Fibroblast of skin of right biceps (primary cell): ENCODE measurements at regions not wholly inside any gene's neighbourhood (a gene's known extent, or its start where the extent isn't known, plus 50 kb on each side); places are given as distances from the start of the nearest gene placed in this dataset.
A peak's percentile ranks its signal among the peaks of the same experiment; 100 is the strongest.
"Not testable (repeated sequence)": the region's sequence is repeated elsewhere in the genome, so short reads cannot be mapped to it uniquely, and the experiment has no call there.

Experiments used
- DNase-seq: peaks from one replicate; pipeline ENCODE4 v3.0.0-alpha.2; 2013

- DNase-seq, result no peak
Observed at GRCh38 chr1:164337394-164337793, 221.6 kb upstream of the PBX1 start.

- peak; percentile 4 for DNase-seq
Observed at GRCh38 chr1:164337885-164338284, 221.1 kb upstream of the PBX1 start.

DNA sequence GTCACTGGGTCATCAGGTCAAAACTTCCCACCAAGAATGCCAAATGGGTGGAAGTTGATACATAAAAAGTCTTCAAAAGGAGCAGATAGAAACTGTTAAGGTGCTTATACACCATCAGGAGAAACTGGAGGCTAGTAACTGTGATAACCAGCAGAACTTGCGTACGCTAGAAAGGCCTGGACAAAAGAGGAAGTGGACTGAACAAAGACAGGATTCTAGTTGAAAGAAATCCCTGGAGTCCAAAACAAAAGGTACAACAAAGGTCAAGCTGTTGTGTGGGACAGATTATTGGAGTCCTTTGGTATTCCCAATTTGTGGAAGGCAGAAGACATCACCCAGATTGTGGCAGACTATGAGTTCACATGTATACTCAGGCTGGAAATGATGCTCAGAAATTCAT is 215.8 kb upstream of the PBX1 start:
- no peak for DNase-seq

DNA sequence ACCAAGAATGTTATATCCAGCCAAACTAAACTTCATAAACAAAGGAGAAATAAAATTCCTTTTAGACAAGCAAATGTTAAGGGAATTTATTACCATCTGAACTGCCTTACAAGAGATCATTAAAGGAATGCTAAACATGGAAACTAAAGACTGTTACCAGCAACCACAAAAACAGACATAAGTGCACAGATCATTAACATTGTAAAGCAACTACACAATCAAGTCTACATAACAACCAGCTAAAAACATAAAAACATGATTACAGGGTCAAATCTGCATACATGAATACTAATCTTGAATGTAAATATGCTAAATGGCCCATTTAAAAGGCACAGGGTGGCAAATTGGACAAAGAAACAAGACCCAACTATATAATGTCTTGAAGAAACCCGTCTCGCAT is 211.0 kb upstream of the PBX1 start:
- no peak for DNase-seq

GRCh38 chr1:164356511-164356910 is 202.5 kb upstream of the PBX1 start:
- no peak for DNase-seq

- DNase-seq, result no peak
Observed at GRCh38 chr1:164360265-164360664, 198.7 kb upstream of the PBX1 start.

GRCh38 chr1:164361927-164362326 is 197.1 kb upstream of the PBX1 start:
- DNase-seq, result no peak

- DNase-seq, result no peak
Observed at GRCh38 chr1:164363980-164364379, 195.0 kb upstream of the PBX1 start.

GRCh38 chr1:164366014-164366413 is 193.0 kb upstream of the PBX1 start:
- DNase-seq, result no peak

DNA sequence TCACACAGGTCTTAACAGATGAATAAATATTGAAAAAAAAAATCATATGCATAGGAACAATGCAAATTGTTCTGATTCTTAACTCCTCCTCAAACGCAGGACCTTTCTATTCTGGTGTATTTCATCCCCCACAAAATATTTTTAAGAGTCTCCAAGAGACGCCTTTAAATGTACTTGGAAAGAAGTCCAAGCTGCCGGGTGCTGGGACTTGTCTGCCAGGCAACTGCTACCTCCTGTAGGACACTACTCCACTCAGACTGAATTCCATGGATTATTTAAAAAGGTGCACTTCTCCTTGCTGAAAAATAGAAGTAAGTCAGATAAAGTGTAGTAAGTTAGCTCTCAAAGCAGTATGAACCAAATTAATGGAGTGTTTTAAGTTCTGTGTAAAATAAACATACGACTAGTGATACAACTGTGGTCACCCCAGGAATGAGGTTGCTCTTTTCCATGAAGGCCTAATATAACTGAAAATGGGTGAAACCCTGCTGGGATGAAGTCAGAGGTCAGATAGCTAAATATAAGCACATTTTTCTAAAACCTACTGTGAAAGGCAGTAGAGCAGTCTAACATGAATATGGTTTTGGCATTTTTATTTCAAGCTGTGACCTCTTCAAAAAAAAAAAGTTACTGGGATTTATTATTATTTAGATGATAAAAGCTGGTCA is 189.2 kb upstream of the PBX1 start:
- no peak for DNase-seq

- DNase-seq, result peak; percentile 87
Observed at GRCh38 chr1:164380893-164381292, 178.1 kb upstream of the PBX1 start.

DNA sequence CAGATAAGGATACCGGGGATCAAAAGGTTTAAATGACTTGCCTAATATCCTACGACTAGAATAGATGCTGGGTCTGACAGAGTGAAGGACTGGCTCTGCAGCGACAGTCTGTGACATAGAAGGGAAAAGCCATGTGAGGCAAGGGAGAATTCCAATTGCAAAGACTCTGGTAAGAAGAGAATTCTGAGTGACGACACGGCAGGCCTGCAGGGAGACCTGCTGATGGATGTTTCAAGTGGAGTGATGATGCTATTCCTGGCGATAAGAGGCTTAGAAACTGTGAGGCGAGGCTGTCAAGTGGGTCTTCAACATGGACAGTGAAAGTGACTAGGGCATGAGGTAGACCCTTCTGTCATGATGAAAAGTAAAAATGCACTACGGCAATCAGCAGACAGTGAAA is 176.6 kb upstream of the PBX1 start:
- DNase-seq, result no peak

DNA sequence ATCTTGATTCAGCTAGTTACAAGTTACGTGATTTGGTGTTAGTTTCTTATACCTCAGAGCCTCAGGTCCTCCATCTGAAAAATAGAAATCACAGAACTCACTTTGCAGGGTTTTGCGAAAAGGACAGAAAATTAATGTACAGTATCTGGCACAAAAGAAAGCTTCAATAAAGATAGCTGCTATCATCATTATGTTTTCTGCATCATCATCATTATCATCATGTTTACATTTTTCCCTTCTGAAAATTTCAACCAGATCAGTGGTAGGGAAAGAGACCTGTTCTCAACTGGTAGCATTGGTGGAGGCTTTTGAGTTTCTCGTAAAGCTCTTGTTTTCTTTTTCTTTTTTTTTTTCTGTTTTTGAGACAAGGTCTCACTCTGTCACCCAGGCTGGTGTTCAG is 174.7 kb upstream of the PBX1 start:
- no peak for DNase-seq

DNA sequence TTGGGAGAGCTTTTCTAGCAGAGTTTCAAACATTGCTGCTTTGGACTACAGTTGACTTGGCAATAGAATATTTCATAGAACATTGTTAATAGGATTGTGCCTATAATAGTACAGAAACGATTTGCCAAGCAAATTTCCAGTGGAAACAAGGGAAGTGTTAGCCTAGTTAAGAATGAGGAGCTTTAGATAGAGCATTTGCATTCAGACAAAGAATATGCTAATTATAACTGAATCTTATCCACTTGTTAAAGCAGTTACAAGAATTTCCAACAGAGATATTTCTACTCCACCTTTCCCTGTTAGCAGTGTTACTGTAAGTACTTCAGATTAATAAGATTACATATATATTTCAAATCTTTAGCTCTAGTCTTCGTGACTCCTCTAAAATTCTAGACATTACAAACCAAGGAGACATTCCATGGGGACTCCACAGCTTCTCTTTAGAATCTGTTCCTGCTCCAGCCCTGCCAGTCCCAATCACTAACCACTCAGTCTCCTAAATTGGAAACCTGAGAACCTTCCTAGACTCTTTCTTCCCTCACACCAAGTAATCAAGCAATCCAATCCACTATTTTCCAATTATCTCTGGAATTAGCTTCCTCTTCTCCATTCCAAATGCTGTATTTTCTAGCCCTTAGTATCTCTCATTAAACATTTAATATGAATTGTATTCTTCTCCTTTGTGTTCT is 141.8 kb upstream of the PBX1 start:
- no peak for DNase-seq

DNA sequence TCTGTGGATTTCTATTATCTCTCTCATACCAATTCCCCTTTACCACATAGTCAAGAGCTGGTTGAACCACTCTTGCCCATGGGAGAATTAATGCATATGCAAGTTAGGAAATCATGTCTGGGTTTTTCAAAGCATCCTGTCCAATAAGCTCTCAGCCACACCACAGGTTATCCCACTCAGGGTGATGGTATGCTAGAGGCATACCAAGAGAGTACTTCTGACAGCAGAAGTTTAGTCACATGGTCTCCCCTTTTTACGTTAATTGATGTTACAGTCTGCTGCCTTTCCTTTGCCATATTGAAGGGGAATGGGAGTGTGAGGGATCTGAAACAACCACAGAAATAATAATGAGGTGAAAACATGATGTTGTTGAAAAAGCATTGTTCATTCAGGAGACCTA is 135.8 kb upstream of the PBX1 start:
- peak; percentile 36 for DNase-seq

DNA sequence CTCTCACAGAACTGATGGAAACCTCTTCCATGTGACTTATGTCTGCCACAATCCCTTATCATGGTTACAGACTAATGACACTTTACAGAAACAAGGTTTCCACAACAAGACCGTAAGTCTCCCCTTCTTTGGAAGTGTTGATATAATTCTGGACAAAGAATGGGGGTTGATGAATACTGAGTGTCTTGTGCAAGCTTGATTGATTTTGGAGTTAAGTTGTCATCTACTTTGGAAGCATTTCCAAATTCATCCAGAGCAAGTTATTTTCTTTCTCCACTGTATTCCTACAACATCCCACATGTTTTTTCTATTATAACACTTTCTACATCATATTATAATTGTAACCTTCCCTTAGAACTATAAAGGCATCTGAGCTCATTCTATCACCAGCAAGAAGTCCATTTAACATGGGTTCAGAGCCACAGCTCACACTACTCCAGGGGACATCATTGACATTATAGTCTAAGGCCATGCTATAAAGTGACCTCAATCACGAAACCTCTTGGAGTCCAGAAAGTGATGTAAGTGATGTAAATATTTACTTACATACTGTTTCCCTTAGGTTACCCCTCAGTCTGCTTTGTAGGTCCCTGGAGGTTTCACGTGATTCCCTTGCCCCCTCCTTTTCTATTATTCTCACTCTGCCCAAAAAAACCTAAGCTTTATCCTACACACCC is 125.7 kb upstream of the PBX1 start:
- peak; percentile 7 for DNase-seq

DNA sequence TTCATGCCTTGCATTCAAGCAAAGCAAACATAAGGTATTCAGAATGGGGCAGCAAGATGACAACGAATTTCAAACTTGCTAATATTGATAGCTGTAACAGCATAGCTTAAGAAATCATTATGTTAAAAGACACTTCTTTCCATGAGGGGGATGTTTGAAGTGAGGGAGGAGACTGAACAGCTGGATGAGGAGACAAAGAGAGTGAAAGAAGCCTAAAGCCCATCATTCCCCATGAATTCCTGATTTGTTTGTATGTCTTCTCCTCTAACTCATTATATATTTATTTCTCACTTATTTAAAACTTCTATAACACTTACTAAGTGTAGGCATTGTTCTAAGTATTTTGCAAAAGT is 125.2 kb upstream of the PBX1 start:
- DNase-seq, result no peak

- peak; percentile 23 for DNase-seq
Observed at GRCh38 chr1:164440232-164440631, 118.8 kb upstream of the PBX1 start.

GRCh38 chr1:164443166-164443565 is 115.8 kb upstream of the PBX1 start:
- no peak for DNase-seq

- no peak for DNase-seq
Observed at GRCh38 chr1:164443836-164444235, 115.1 kb upstream of the PBX1 start.

- no peak for DNase-seq
Observed at GRCh38 chr1:164446020-164446419, 113.0 kb upstream of the PBX1 start.

GRCh38 chr1:164452549-164452948 is 106.4 kb upstream of the PBX1 start:
- DNase-seq, result no peak

- DNase-seq, result no peak
Observed at GRCh38 chr1:164456272-164456671, 102.7 kb upstream of the PBX1 start.

- DNase-seq, result not testable (repeated sequence)
Observed at GRCh38 chr1:164459176-164459575, 99.8 kb upstream of the PBX1 start.
